GM19324 (cell line): ENCODE measurements at regions not wholly inside any gene's neighbourhood (a gene's known extent, or its start where the extent isn't known, plus 50 kb on each side); places are given as distances from the start of the nearest gene placed in this dataset.
"Not testable (repeated sequence)": the region's sequence is repeated elsewhere in the genome, so short reads cannot be mapped to it uniquely, and the experiment has no call there.

ENCODE experiments used
- ATAC-seq: cut with Tn5 transposase; IDR thresholded peaks from one replicate; pipeline ENCODE4 v1.9.1; 2021; ENCODE audit warnings: mild to moderate bottlenecking, moderate library complexity; ENCODE audit not compliant: unreplicated experiment, low FRiP score

DNA sequence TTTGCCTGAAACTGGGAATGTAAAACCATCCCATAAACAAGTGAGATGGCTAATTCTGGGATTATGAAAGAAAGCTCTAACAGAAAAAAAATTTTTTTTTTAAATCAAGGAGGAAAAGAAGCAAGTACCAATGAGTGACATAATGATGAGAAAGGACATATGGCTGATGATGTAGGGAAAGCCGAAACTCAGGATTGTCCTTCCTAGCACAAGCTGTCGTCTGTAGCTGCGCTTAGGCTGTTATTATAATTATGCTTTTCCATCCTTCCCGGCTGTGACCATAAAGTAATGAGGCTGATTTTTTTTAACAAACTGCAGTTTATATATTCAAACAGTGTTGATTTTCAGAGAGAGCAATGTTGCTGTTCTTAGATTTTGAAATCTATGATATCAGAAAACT is 209.8 kb upstream of the NOCT start:
- ATAC-seq = no peak

DNA sequence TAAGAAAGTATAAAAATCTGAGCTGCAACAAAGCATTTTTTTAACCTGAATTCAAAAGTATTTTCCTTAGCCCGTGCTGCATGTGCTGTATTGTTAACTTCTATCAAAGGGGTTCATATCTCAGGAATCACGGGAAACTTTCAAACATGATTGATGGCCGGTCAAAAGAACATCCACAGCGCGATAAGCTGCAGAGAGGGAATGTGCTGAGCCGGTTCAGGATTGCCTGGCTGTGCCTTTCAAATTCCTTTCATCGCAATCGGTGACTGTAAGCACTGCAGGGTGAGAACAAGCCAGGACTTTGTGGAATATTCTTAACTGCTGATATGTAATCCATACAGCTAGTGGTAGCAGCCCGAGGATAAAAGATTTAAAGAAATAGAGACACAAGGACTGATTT is 210.9 kb upstream of the NOCT start:
- no peak for ATAC-seq

GRCh38 chr4:138803051-138803450 is 212.5 kb upstream of the NOCT start:
- no peak for ATAC-seq

DNA sequence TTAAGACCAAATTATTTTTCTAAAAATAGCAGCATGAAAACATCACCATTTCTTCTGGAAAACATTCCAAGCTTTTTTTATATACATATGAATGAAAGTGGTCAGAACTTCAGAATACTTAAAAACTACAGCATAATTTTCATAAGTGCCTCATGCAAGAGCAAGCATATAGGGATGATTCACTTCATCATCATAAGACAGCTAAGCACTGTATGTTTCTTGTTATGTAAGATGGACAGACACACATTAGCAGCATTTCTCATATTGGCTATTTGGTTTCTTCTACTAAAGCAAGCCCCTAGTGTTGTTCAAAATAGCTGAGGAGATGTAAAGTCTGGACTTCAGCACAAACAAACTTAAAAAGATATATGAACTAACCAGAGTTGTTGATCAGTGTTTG is 213.1 kb upstream of the NOCT start:
- no peak for ATAC-seq

DNA sequence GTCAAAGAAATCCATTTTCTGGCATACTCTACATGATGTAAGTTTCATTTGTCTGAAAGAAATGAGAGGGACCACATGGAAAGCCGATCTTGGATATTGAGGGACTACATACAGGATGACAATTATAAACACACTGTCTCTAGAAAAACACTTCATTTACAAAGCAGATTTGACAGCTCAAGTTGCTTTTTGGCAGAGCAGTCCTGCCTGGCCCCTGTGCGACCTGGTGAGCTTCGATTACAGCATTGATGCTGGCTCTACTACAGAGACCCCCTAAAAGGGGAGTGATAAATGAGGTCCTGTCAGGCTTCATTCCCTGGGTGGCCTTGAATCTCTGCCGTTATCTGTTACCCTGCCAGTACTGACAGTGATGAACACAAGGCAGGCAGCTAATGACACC is 215.2 kb upstream of the NOCT start:
- ATAC-seq = no peak

GRCh38 chr4:138798404-138798803 is 217.2 kb upstream of the NOCT start:
- ATAC-seq = no peak

GRCh38 chr4:138797646-138798045 is 217.9 kb upstream of the NOCT start:
- no peak for ATAC-seq

DNA sequence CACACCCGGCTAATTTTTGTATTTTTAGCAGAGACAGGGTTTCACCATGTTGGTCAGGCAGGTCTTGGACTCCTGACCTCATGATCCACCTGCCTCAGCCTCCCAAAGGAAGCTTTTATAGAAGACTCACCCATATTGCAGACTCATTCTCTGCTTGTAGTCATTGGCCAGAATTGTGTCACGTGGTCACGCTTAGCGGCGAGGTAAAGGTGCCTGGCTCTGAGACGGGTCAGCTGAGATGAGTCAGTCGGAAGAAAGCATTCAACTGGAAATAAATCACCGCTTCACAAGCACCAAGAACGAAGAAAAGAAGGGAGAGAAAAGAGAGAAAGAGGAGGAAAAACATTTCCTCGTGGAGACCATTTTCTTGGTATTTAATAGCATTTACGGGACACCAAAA is 218.8 kb upstream of the NOCT start:
- no peak for ATAC-seq

DNA sequence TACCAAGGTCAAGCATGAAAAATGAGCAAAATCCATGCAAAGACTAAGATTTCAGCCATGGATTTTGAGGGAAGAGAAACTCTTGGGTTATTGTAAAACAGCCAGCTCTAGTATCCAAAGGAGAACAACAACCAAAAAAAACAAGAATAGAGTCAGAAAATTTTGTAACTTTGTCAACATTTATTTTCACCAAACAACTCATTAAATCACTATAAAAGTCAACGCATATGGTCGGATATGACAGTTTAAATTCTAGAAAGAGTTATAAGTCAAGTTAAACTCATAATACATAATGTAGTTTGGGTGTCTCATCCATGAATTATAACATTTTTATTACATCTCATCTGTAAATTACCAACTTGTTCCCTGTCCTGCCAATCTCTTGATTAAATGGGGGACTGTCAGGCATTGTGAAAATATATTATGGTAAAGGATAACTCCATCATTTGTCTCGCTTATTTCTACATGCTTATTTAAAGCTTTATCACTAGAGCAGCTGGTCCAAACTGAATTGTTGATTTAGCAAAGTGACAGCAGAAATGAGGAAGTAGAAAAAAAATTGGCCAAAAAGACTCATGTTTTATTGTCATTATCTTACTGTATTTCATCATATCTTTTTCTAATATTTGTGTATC is 224.8 kb upstream of the NOCT start:
- ATAC-seq = no peak

DNA sequence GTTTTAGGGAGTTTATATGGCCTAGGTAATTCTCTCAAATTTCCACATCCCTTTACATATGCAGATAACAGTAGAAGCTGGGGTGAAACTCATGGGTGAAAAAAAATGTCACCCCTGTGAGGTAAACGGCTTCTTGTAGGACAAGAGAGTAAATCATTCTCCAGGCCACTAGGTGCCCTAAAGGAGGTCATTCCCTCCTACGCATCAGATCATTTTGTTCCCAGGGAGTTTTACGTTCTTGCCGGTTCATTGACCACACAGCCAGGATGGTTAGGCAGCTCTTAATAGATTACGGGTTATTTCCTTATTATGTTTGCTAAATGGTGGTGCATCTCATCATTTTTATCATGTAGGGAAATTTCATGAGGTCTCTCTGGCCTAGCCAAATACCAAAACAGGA is 225.8 kb upstream of the NOCT start:
- ATAC-seq = no peak

DNA sequence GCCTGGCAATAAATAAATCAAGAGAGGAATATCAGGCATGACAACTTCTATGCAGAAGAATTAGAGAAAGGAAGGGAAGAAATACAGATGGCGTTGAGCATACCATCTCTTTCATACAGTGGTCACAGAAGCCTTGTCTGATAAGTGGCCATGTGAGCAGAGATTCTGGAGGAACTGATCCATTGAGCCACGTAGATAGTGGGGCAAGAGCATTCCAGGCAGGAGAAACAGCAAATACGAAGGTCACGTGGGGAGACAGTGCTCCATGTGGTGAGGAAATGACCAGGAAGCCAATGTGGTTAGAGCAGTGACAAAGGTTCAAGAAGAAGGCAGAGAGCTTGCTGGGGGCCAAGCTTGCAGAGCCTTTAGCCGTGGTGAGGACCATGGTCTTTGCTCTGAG is 226.7 kb upstream of the NOCT start:
- no peak for ATAC-seq

DNA sequence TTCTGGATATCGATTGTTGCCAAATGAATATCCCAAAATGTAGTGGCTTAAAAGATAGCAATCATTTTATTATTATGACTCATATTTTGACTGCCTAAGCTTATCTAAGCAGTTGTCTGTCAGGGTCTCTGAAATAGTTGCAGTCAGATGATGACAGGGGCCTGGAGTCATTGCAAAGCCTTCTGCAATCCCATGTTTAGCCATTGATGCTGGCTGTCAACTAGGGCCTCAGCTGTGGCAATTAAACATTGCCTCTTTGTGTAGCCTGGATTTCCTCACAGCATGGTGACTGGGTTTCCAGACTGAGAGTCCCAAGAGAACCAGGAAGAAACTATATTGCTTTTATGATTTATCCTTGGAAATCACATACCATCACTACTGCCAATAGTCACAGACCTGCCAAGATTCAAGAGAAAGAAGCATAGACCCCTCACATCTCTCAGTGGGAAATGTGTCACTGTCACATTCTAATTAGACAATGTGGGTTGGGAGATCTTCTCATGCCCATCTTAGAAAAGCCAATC is 227.3 kb upstream of the NOCT start:
- ATAC-seq = no peak

GRCh38 chr4:138779761-138780160 is 235.8 kb upstream of the NOCT start:
- ATAC-seq = not testable (repeated sequence)

GRCh38 chr4:138775890-138776289 is 239.7 kb upstream of the NOCT start:
- ATAC-seq = peak; percentile 74

DNA sequence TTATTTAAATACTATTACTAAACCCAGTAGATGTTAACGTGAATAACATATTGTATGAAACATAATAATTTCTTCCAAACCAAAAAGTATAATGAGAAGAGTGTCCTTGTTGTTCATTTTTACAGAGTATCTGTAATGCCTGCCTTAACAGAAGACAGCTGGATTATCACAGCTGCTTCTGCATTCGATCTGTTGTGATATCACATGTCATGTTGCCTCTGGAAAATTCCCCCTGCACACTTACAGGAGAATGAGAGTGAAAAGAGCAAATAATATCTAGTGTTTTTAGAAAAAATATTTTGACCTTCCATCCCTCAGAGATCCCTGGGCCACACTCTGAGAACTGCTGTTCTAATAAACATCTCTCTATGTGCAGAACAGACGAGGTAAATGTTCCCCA is 240.1 kb upstream of the NOCT start:
- ATAC-seq = no peak

GRCh38 chr4:138774940-138775339 is 240.6 kb upstream of the NOCT start:
- ATAC-seq = no peak

- ATAC-seq = not testable (repeated sequence)
Observed at GRCh38 chr4:138774125-138774524, 241.5 kb upstream of the NOCT start.

GRCh38 chr4:138773321-138773720 is 242.3 kb upstream of the NOCT start:
- ATAC-seq = no peak

DNA sequence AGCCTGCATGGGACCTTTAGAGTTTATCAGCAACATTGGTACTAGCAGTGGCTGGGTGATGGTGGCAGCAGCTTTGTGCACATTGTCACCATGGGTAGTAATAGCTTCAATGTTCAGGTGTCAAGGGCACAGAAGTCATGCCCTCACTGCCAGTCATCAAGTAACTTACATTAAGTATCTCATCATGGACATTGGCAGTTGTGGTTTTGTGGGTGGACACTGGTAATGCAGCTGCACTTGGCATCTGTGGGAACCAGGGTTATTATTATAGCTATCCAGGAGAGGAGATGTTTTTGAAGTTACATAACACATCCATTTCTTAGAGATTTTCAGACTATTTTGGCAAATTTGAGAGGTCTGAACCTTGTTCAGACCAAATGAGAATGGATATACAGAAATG is 243.2 kb upstream of the NOCT start:
- no peak for ATAC-seq

DNA sequence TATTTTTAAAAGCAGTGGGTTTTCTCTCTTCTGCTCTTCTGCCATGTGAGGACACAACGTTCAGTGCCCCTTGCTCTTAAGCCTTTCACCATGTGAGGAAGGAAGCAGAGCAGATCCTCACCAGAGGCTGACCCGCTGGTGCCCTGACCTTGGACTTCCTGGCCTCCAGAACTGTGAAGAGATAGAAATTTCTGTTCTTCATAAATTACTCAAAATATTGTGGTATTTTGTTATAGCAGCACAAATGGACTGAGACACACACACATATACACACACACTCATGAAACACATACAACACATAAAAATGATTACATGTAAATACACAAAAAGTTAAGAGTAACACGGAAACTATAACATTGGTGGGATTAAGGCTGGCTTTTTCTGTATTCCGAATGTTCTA is 244.8 kb upstream of the NOCT start:
- ATAC-seq = no peak

- ATAC-seq = no peak
Observed at GRCh38 chr4:138766332-138766731, 249.2 kb upstream of the NOCT start.

DNA sequence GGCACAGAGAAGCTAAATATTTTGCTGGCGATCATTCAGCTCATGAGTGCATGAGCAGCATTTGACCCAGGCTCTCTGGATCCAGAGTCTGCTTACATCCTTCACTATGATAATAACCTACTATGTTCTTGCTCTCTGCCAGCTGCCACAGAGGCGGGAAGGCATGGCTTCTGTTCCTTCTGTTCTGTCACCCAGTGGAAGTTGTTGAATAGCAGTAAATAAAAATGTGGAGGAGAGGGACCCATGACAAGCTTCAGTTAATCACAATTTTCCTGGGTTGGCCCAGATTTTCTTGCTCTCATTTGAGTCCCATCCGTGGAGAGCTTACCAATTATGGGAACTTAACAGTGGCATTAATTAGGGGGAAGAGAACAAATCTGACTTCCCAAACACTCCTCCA is 250.1 kb upstream of the NOCT start:
- ATAC-seq = no peak
